ENCODE measurements at regions not wholly inside any gene's neighbourhood (a gene's known extent, or its start where the extent isn't known, plus 50 kb on each side); places are given as distances from the start of the nearest gene placed in this dataset.

DNA sequence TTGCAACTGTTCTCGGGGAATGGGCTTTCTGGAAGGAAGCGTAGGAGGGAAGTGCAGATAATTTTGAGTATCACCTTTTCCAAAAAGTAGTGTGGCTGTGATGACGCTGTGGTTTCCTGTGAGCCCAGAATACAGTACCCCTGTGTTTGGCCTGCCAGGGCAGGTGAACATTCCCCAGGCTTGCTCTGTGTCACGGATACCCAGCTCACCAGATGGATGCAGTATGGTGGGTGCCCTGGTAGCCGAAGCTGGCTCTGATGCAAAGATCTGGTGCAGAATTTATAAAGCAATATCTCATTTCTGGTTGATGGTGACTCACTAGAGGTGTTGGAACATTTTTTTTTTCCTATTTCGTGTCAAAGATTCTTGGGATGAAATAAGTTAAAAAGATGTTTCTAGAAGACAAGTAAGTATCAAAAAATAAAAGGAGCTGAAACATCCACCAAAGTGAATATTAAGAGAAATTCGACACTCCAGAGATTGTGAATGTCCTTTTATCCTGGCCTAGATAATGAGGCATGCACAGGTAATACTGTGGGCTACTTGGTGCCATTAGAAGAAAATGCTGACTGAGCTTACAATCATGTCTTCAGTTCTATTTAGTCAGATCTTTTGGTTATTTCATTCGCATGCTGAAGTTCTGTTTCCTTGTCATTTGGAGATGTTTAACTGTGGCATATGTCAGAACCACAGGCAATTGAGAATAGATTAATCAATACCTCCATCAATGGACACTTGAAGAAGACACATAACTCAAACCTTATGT lies 200.1 kb downstream of the GADD45G start:
- peaks cover 3% of the 10 kb centered on the region for H3K27me3 ChIP-seq (ENCODE audit: insufficient read depth, insufficient read length)
- H3K9me3 ChIP-seq (ENCODE audit: insufficient read depth, low read length), result no peaks in the 10 kb centered on the region
- no peak for DNase-seq (ENCODE audit: low read depth, low spot score)
- H3K4me1 ChIP-seq (ENCODE audit: insufficient read depth, insufficient read length), result peaks cover 3% of the 10 kb centered on the region
- no peaks in the 10 kb centered on the region for H3K36me3 ChIP-seq (ENCODE audit: insufficient read depth, insufficient read length, low read length)
- TF ChIP-seq SUZ12 (IDR thresholded peaks at IDR 0.05; ENCODE audit: extremely low read depth, insufficient read depth, insufficient read length), result no peak
- TF ChIP-seq ZNF274 (IDR thresholded peaks at IDR 0.05; ENCODE audit: low read depth, low read length), result no peak
- TF ChIP-seq YY1 (IDR thresholded peaks at IDR 0.05; ENCODE audit: insufficient read depth, insufficient read length), result no peak
- H3K4me3 ChIP-seq (ENCODE audit: insufficient read length, low read depth), result no peak overlapping the region
- H3K9ac ChIP-seq (ENCODE audit: insufficient read length, low read depth), result no peak overlapping the region

DNA sequence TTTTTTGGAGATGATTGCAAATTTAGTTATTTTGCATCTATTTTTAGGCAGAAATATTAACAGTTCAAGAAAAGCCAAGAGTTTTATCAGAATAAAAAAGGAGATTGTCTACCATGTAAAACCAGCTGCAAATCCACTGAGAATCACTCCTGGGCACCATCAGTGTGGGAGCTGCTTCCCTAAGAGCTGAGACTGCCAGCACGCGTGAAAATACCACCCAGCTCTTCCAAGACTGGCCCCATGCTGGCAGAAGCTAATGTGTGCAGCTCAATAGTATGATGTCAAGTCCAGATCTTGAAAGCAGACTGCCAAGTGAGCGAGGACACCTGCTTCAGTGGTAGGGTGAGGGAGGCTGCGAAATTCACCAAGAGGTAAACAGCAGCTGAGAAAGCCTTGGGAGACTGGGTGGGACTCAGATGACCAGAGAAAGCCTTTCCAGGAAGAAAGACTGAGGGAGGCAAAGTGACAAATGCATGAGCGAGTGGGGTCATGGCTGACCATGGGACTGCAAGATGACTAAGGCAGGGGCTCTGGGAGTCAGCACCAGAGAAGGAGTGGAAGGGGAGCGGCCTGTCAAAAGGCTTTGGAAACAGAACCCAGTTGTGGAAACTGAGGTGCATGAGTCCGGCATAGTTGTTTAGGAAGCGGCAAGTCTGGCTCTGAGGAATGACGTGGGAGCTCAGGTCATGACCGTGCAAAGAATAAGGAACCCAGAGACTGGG lies 200.9 kb downstream of the GADD45G start:
- Histone ChIP-seq H3K9ac (ENCODE audit: insufficient read length, low read depth) (no peak overlapping the region), H3K27me3 (ENCODE audit: insufficient read depth, insufficient read length) (peaks cover 3% of the 10 kb centered on the region), H3K4me1 (ENCODE audit: insufficient read depth, insufficient read length) (peaks cover 3% of the 10 kb centered on the region), H3K9me3 (ENCODE audit: insufficient read depth, low read length) (no peaks in the 10 kb centered on the region), H3K36me3 (ENCODE audit: insufficient read depth, insufficient read length, low read length) (no peaks in the 10 kb centered on the region), H3K4me3 (ENCODE audit: insufficient read length, low read depth) (no peak overlapping the region)
- TF ChIP-seq SUZ12 (IDR thresholded peaks at IDR 0.05; ENCODE audit: extremely low read depth, insufficient read depth, insufficient read length), result no peak
- TF ChIP-seq YY1 (IDR thresholded peaks at IDR 0.05; ENCODE audit: insufficient read depth, insufficient read length), result no peak
- TF ChIP-seq ZNF274 (IDR thresholded peaks at IDR 0.05; ENCODE audit: low read depth, low read length), result no peak
- DNase-seq (ENCODE audit: low read depth, low spot score), result no peak

DNA sequence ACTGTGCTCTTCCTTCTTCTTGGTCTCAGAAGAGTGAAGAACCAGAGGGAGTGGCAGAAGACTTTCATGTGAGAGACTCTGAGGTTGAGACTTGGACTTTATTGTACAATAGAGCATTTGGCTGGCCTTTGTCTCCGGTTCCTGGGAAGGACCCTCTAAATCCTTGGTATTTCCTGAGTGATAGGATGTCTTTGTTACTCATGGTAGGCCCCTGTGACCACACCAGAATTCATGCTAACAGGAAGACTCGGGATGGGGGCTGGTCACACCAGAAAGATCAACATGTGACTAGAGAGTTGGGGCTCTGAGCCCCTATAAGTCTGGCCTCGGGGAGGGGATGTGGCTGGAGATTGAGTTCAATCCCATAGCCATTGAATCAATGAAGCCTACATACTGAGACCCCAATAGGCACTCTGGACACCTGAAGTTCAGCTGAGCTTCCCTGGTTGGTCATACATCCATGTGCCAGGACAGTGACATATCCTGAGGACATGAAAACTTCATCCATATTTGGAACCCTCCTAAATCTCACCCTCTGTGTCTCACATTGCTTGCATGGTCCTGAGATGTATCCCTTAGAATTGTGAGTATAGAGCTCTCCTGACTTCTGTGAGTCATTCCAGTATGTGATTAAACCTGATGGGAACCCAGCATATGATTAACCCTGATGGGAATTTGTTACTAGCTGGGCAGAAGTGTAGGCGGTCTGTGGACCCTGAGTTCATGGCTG lies 201.7 kb downstream of the GADD45G start:
- peaks cover 3% of the 10 kb centered on the region for H3K4me1 ChIP-seq (ENCODE audit: insufficient read depth, insufficient read length)
- DNase-seq (ENCODE audit: low read depth, low spot score), result no peak
- no peak for TF ChIP-seq YY1 (IDR thresholded peaks at IDR 0.05; ENCODE audit: insufficient read depth, insufficient read length)
- no peak for TF ChIP-seq ZNF274 (IDR thresholded peaks at IDR 0.05; ENCODE audit: low read depth, low read length)
- TF ChIP-seq SUZ12 (IDR thresholded peaks at IDR 0.05; ENCODE audit: extremely low read depth, insufficient read depth, insufficient read length), result no peak

DNA sequence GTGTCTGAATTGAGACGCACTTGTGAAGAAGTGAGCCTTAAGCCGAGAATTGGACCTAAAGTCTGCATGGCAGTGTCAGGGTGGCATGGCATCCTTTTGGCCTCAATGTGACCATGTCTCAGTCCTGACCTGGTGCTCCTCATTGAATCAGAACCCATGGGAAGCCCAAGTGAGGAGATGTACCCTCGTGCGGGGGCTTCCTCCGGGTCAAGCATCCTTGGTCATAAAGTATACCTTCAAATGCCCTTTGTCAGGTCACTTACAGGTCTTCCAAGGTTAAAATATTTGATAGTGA lies 202.2 kb downstream of the GADD45G start:
- DNase-seq (ENCODE audit: low read depth, low spot score), result no peak
- TF ChIP-seq YY1 (IDR thresholded peaks at IDR 0.05; ENCODE audit: insufficient read depth, insufficient read length) (no peak), ZNF274 (IDR thresholded peaks at IDR 0.05; ENCODE audit: low read depth, low read length) (no peak), SUZ12 (IDR thresholded peaks at IDR 0.05; ENCODE audit: extremely low read depth, insufficient read depth, insufficient read length) (no peak)
- no peak overlapping the region for H3K4me3 ChIP-seq (ENCODE audit: insufficient read length, low read depth)

More for the DNA sequence above, 201.7 kb downstream of the GADD45G start:
- Histone ChIP-seq H3K36me3 (ENCODE audit: insufficient read depth, insufficient read length, low read length) (no peaks in the 10 kb centered on the region), H3K4me3 (ENCODE audit: insufficient read length, low read depth) (no peak overlapping the region), H3K9me3 (ENCODE audit: insufficient read depth, low read length) (no peaks in the 10 kb centered on the region), H3K27me3 (ENCODE audit: insufficient read depth, insufficient read length) (peaks cover 3% of the 10 kb centered on the region), H3K9ac (ENCODE audit: insufficient read length, low read depth) (no peak overlapping the region)

DNA sequence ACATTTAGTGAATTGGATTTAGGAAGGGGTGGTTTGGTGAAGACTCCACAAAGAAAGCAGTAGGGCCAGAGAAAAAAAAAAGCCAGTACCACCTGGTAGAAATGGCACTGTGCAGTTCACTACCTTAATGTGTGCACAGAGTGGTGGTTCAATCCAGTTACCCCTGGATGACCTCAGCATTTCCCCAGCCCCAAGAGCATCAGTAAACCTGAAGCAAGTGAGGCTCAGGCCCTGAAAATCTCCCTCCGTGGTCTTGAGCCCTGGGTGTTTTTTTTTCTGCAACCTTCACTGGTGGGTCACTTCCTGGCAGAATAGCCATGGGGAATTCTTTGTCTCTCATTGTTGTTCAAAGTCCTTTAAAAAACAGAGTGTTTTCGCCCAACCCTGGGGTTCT lies 202.9 kb downstream of the GADD45G start:
- Histone ChIP-seq H3K9me3 (ENCODE audit: insufficient read depth, low read length) (no peaks in the 10 kb centered on the region), H3K4me1 (ENCODE audit: insufficient read depth, insufficient read length) (peaks cover 3% of the 10 kb centered on the region), H3K27me3 (ENCODE audit: insufficient read depth, insufficient read length) (no peaks in the 10 kb centered on the region), H3K4me3 (ENCODE audit: insufficient read length, low read depth) (no peak overlapping the region), H3K36me3 (ENCODE audit: insufficient read depth, insufficient read length, low read length) (no peaks in the 10 kb centered on the region), H3K9ac (ENCODE audit: insufficient read length, low read depth) (no peak overlapping the region)
- no peak for DNase-seq (ENCODE audit: low read depth, low spot score)
- TF ChIP-seq YY1 (IDR thresholded peaks at IDR 0.05; ENCODE audit: insufficient read depth, insufficient read length), result no peak
- no peak for TF ChIP-seq ZNF274 (IDR thresholded peaks at IDR 0.05; ENCODE audit: low read depth, low read length)
- no peak for TF ChIP-seq SUZ12 (IDR thresholded peaks at IDR 0.05; ENCODE audit: extremely low read depth, insufficient read depth, insufficient read length)

More for the DNA sequence above, 202.2 kb downstream of the GADD45G start:
- Histone ChIP-seq H3K27me3 (ENCODE audit: insufficient read depth, insufficient read length) (peaks cover under 1% of the 10 kb centered on the region), H3K9ac (ENCODE audit: insufficient read length, low read depth) (no peak overlapping the region), H3K36me3 (ENCODE audit: insufficient read depth, insufficient read length, low read length) (no peaks in the 10 kb centered on the region), H3K4me1 (ENCODE audit: insufficient read depth, insufficient read length) (peaks cover 3% of the 10 kb centered on the region), H3K9me3 (ENCODE audit: insufficient read depth, low read length) (no peaks in the 10 kb centered on the region)

DNA sequence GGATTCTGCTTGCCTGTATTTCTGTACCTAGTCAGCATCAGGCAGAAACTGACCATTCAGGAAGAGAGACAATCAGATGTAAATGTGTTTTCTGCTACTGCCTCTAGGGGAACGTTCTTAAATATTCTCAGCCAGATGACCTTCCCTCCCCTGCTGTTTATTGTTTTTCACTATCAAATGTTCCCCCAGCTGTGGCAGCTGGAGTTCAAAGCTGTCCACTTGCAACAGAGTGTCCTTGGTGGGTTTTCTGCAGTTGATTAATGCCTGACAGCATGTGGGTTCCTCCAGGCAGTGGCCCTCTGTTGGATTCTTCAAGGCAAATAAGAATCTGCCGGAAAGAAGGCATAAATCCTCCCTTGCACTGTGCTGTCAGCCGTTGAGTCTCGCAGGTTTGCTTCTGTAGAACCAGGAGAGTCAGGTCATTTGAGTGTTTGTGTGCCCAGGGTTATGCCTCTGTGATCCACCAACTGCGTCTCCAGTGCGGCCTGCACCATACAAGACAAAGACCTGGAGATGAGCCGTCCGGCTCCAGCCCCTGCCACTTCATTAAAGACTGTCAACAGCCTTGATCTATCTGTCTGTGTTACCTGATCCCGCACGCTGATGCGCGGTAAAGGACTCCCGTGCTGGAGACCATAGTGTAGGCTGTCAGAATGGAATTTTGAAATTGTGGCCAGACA lies 203.4 kb downstream of the GADD45G start:
- no peak for DNase-seq (ENCODE audit: low read depth, low spot score)
- Histone ChIP-seq H3K4me3 (ENCODE audit: insufficient read length, low read depth) (no peak overlapping the region), H3K9me3 (ENCODE audit: insufficient read depth, low read length) (no peaks in the 10 kb centered on the region), H3K27me3 (ENCODE audit: insufficient read depth, insufficient read length) (no peaks in the 10 kb centered on the region), H3K9ac (ENCODE audit: insufficient read length, low read depth) (no peak overlapping the region), H3K4me1 (ENCODE audit: insufficient read depth, insufficient read length) (peaks cover 3% of the 10 kb centered on the region), H3K36me3 (ENCODE audit: insufficient read depth, insufficient read length, low read length) (no peaks in the 10 kb centered on the region)
- TF ChIP-seq YY1 (IDR thresholded peaks at IDR 0.05; ENCODE audit: insufficient read depth, insufficient read length), result no peak
- no peak for TF ChIP-seq SUZ12 (IDR thresholded peaks at IDR 0.05; ENCODE audit: extremely low read depth, insufficient read depth, insufficient read length)
- TF ChIP-seq ZNF274 (IDR thresholded peaks at IDR 0.05; ENCODE audit: low read depth, low read length), result no peak
